Kidney (tissue), 13 donors: ENCODE measurements at regions not wholly inside any gene's neighbourhood (a gene's known extent, or its start where the extent isn't known, plus 50 kb on each side); places are given as distances from the start of the nearest gene placed in this dataset.

Experiments
- DNase-seq, 5 donors: peaks; one replicate each; pipeline ENCODE4 v3.0.0-alpha.2; 2013 to 2020
- FAIRE-seq: peaks from 2 replicates; lab custom pipeline; 2012; peaks lifted over from hg19 to GRCh38; lab: Jason Lieb, UNC
- H3K27ac ChIP-seq, 2 donors: one replicate each; pipeline ENCODE4 v1.7.0; 2013; ENCODE audit warnings: low read depth in 2 of 2, low read length in 2 of 2, inconsistent platforms in 1 of 2
- H3K27me3 ChIP-seq: one replicate; pipeline ENCODE4 v1.7.1; 2013; ENCODE audit warnings: low read length, inconsistent platforms; ENCODE audit not compliant: control insufficient read depth, insufficient read depth
- H3K36me3 ChIP-seq, 3 donors: one replicate each; pipeline versions ENCODE4 v1.7.0 to v1.7.1; 2013; ENCODE audit warnings: low read length in 3 of 3, control low read depth in 1 of 3, inconsistent platforms in 1 of 3; ENCODE audit not compliant: insufficient read depth in 3 of 3, control insufficient read depth in 2 of 3
- H3K4me1 ChIP-seq, 3 donors: one replicate each; pipeline versions ENCODE4 v1.7.0 to v1.7.1; 2013; ENCODE audit warnings: low read length in 3 of 3, inconsistent platforms in 1 of 3, low read depth in 1 of 3; ENCODE audit not compliant: control insufficient read depth in 2 of 3, insufficient read depth in 2 of 3
- H3K4me3 ChIP-seq, 3 donors: one replicate each; pipeline versions ENCODE4 v1.7.0 to v1.8.1; 2013; ENCODE audit warnings: low read length in 3 of 3, control low read depth in 1 of 3, inconsistent platforms in 1 of 3
- H3K9ac ChIP-seq, 3 donors: one replicate each; pipeline versions ENCODE4 v1.7.0 to v1.7.1; 2013; ENCODE audit warnings: low read length in 3 of 3, control low read depth in 1 of 3, inconsistent platforms in 1 of 3
- H3K9me3 ChIP-seq, 3 donors: one replicate each; pipeline versions ENCODE4 v1.7.0 to v1.7.1; 2013; ENCODE audit warnings: low read length in 3 of 3, control low read depth in 1 of 3, inconsistent platforms in 1 of 3; ENCODE audit not compliant: control insufficient read depth in 2 of 3, insufficient read depth in 1 of 3
- CTCF ChIP-seq: IDR thresholded peaks from 3 replicates; pipeline ENCODE4 v1.5.1; 2012; ENCODE audit warnings: mild to moderate bottlenecking, moderate library complexity, borderline replicate concordance; ENCODE audit not compliant: insufficient read depth; ENCODE audit errors: extremely low read depth
- intact Hi-C: fragments of 100-400 bp; cut with DNase I; formaldehyde crosslinking; loops from one replicate; pipeline ENCODE4 v1.11.1; 2022
- donor health status: control.
- donor health status: control.
- donor health status: control.
- donor health status: control.
- donor health status: control.
- donor health status: DM: yes; HTN: yes; CAD: no.
- donor health status: Normal renal cell carcinoma (clear cell type).

GRCh38 chr7:36018816-36019484, 134.1 kb upstream of the EEPD1 start:
- H3K4me3 ChIP-seq: no peak overlapping the region
- H3K27ac ChIP-seq: no peak overlapping the region
- intact Hi-C loops: no loop called here
- no peak overlapping the region for H3K9ac ChIP-seq
- no peak for FAIRE-seq
- no peaks in the 10 kb centered on the region for H3K36me3 ChIP-seq
- no peaks in the 10 kb centered on the region for H3K9me3 ChIP-seq
- no peak for DNase-seq
- no peaks in the 10 kb centered on the region for H3K4me1 ChIP-seq
- no peaks in the 10 kb centered on the region for H3K27me3 ChIP-seq
- TF ChIP-seq CTCF: no peak

- intact Hi-C loops: no loop called here
- no peak for TF ChIP-seq CTCF
- no peak overlapping the region for H3K9ac ChIP-seq
- no peaks in the 10 kb centered on the region for H3K9me3 ChIP-seq
- FAIRE-seq: no peak
- no peak overlapping the region for H3K4me3 ChIP-seq
- no peaks in the 10 kb centered on the region for H3K36me3 ChIP-seq
- H3K4me1 ChIP-seq: no peaks in the 10 kb centered on the region
- DNase-seq: no peak
- no peaks in the 10 kb centered on the region for H3K27me3 ChIP-seq
- no peak overlapping the region for H3K27ac ChIP-seq
Observed at GRCh38 chr7:36019538-36019937, 133.5 kb upstream of the EEPD1 start.

- DNase-seq (peak in 4 of 5 donors; percentile 70 to 85 (median 78)), FAIRE-seq (no peak)
- Histone ChIP-seq H3K27ac (no peak overlapping the region), H3K36me3 (no peaks in the 10 kb centered on the region), H3K9ac (no peak overlapping the region), H3K4me3 (no peak overlapping the region), H3K9me3 (no peaks in the 10 kb centered on the region), H3K4me1 (no peaks in the 10 kb centered on the region), H3K27me3 (no peaks in the 10 kb centered on the region)
- intact Hi-C loops: no loop called here
- TF ChIP-seq CTCF: no peak
Observed at GRCh38 chr7:36019980-36020379, 133.1 kb upstream of the EEPD1 start.

GRCh38 chr7:36021367-36021766, 131.7 kb upstream of the EEPD1 start:
- intact Hi-C loops: no loop called here
- FAIRE-seq: no peak

More at GRCh38 chr7:36021367-36021766, 131.7 kb upstream of the EEPD1 start:
- no peak for DNase-seq
- no peak overlapping the region for H3K27ac ChIP-seq
- no peaks in the 10 kb centered on the region for H3K27me3 ChIP-seq
- no peak overlapping the region for H3K4me3 ChIP-seq
- no peaks in the 10 kb centered on the region for H3K36me3 ChIP-seq
- no peaks in the 10 kb centered on the region for H3K9me3 ChIP-seq
- H3K9ac ChIP-seq: no peak overlapping the region
- no peak for TF ChIP-seq CTCF
- no peaks in the 10 kb centered on the region for H3K4me1 ChIP-seq
